Gastrocnemius medialis (tissue), 4 donors: ENCODE measurements at regions not wholly inside any gene's neighbourhood (a gene's known extent, or its start where the extent isn't known, plus 50 kb on each side); places are given as distances from the start of the nearest gene placed in this dataset.

Source experiments
- ATAC-seq, 2 donors: fragments of 150-250 bp; one replicate each; pipeline ENCODE4 v1.9.1; 2016
- DNase-seq, 2 donors: peaks; one replicate each; pipeline ENCODE4 v3.0.0-alpha.2; 2019
- H3K27ac ChIP-seq, 4 donors: fragments of 200-600 bp; sonication (generic); 1 replicate in 1 of 4; 2 replicates in 3 of 4; pipeline ENCODE4 v1.5.1; 2016 to 2018; ENCODE audit warnings: mild to moderate bottlenecking in 2 of 4, moderate library complexity in 1 of 4
- H3K27me3 ChIP-seq, 3 donors: fragments of 200-600 bp; sonication (generic) in 2 of 3; 1 replicate in 1 of 3; 2 replicates in 2 of 3; pipeline versions ENCODE4 v1.5.1 to v1.6.0; 2016 to 2019; ENCODE audit warnings: mild to moderate bottlenecking in 1 of 3, moderate library complexity in 1 of 3
- H3K36me3 ChIP-seq, 2 donors: fragments of 200-600 bp; sonication (generic) in 1 of 2; one replicate each; pipeline ENCODE4 v1.5.1; 2017 to 2018
- H3K4me1 ChIP-seq, 2 donors: fragments of 200-600 bp; sonication (generic) in 1 of 2; one replicate each; pipeline ENCODE4 v1.5.1; 2016 to 2017; ENCODE audit warnings: mild to moderate bottlenecking in 2 of 2
- H3K4me3 ChIP-seq, 4 donors: fragments of 200-600 bp; sonication (generic) in 3 of 4; 1 replicate in 1 of 4; 2 replicates in 3 of 4; pipeline ENCODE4 v1.5.1; 2016 to 2019; ENCODE audit warnings: mild to moderate bottlenecking in 2 of 4
- H3K9me3 ChIP-seq, 3 donors: fragments of 200-600 bp; sonication (generic) in 2 of 3; 1 replicate in 1 of 3; 2 replicates in 2 of 3; pipeline ENCODE4 v1.5.1; 2016 to 2019
- CTCF ChIP-seq, 5 experiments: fragments of 450-650 bp in 3 of 5; fragments of 200-600 bp in 2 of 5; sonication (generic) in 2 of 5; IDR thresholded peaks in 4 of 5; conservative IDR thresholded peaks in 1 of 5; 1 replicate in 4 of 5; 2 replicates in 1 of 5; pipeline ENCODE4 v1.5.1; 2016 to 2019; ENCODE audit warnings: antibody characterized with exemption in 5 of 5, mild to moderate bottlenecking in 3 of 5, moderate library complexity in 3 of 5
- POLR2A ChIP-seq, 2 donors: fragments of 450-650 bp; IDR thresholded peaks; one replicate each; pipeline ENCODE4 v1.6.1; 2017; ENCODE audit warnings: antibody characterized with exemption in 2 of 2, mild to moderate bottlenecking in 2 of 2, moderate library complexity in 2 of 2
- in situ Hi-C, 4 donors: fragments of 200-750 bp; cut with MboI; loops; one replicate each; pipeline versions ENCODE4 v1.15.0 to v1.8.0; 2017; ENCODE audit warnings: low sequenced_read_pairs in 4 of 4
- intact Hi-C: fragments of 100-400 bp; cut with DNase I; formaldehyde crosslinking; loops from one replicate; pipeline ENCODE4 v1.15.1; 2023; ENCODE audit warnings: low total_unique reads

- Histone ChIP-seq H3K27ac (no peak overlapping the region), H3K4me3 (no peak overlapping the region), H3K4me1 (no peaks in the 10 kb centered on the region), H3K36me3 (no peaks in the 10 kb centered on the region), H3K9me3 (no peaks in the 10 kb centered on the region), H3K27me3 (peaks cover 0 to 12% (median 0%) of the 10 kb centered on the region in 3 donors)
- no peak for ATAC-seq
- in situ Hi-C loops = no loop called here
- no peak for TF ChIP-seq CTCF (IDR thresholded peaks at IDR 0.05 in 4 of 5, conservative IDR thresholded peaks at IDR 0.05 in 1 of 5)
- TF ChIP-seq POLR2A (IDR thresholded peaks at IDR 0.05) = no peak
- no peak for DNase-seq
- intact Hi-C loops = no loop called here
Observed at GRCh38 chr20:56945901-56946300, 316.8 kb downstream of the TFAP2C start.

GRCh38 chr20:56949318-56949717 lies 317.1 kb downstream of the BMP7 start:
- in situ Hi-C loops = no loop called here
- peaks cover 0 to 12% (median 0%) of the 10 kb centered on the region in 3 donors for H3K27me3 ChIP-seq

GRCh38 chr20:56952258-56953047 lies 314.0 kb downstream of the BMP7 start:
- H3K27ac ChIP-seq = no peak overlapping the region
- H3K36me3 ChIP-seq = no peaks in the 10 kb centered on the region
- peaks cover 7 to 16% (median 14%) of the 10 kb centered on the region in 3 donors for H3K27me3 ChIP-seq
- DNase-seq = no peak
- intact Hi-C loops = no loop called here
- no peaks in the 10 kb centered on the region for H3K4me1 ChIP-seq
- no peak overlapping the region for H3K4me3 ChIP-seq
- ATAC-seq = no peak
- in situ Hi-C loops = no loop called here
- TF ChIP-seq POLR2A (IDR thresholded peaks at IDR 0.05) = no peak
- no peak for TF ChIP-seq CTCF (IDR thresholded peaks at IDR 0.05 in 4 of 5, conservative IDR thresholded peaks at IDR 0.05 in 1 of 5)
- H3K9me3 ChIP-seq = no peaks in the 10 kb centered on the region

More at GRCh38 chr20:56949318-56949717, 317.1 kb downstream of the BMP7 start:
- Histone ChIP-seq H3K4me1 (no peaks in the 10 kb centered on the region), H3K27ac (no peak overlapping the region), H3K4me3 (no peak overlapping the region), H3K9me3 (no peaks in the 10 kb centered on the region), H3K36me3 (no peaks in the 10 kb centered on the region)
- ATAC-seq (no peak), DNase-seq (no peak)
- intact Hi-C loops = no loop called here
- TF ChIP-seq POLR2A (IDR thresholded peaks at IDR 0.05) = no peak
- TF ChIP-seq CTCF (IDR thresholded peaks at IDR 0.05 in 4 of 5, conservative IDR thresholded peaks at IDR 0.05 in 1 of 5) = no peak

GRCh38 chr20:56953048-56953586 lies 313.3 kb downstream of the BMP7 start:
- ATAC-seq (no peak), DNase-seq (no peak)
- no peak for TF ChIP-seq CTCF (IDR thresholded peaks at IDR 0.05 in 4 of 5, conservative IDR thresholded peaks at IDR 0.05 in 1 of 5)
- TF ChIP-seq POLR2A (IDR thresholded peaks at IDR 0.05) = no peak
- Histone ChIP-seq H3K4me1 (no peaks in the 10 kb centered on the region), H3K4me3 (no peak overlapping the region), H3K36me3 (no peaks in the 10 kb centered on the region), H3K27ac (no peak overlapping the region), H3K9me3 (no peaks in the 10 kb centered on the region), H3K27me3 (peaks cover 12 to 21% (median 14%) of the 10 kb centered on the region in 3 donors)
- in situ Hi-C loops (no loop called here), intact Hi-C loops (no loop called here)
